Breast epithelium (tissue), 3 donors: ENCODE measurements at regions not wholly inside any gene's neighbourhood (a gene's known extent, or its start where the extent isn't known, plus 50 kb on each side); places are given as distances from the start of the nearest gene placed in this dataset.

Experiments
- CTCF ChIP-seq, 3 donors: fragments of 450-650 bp; IDR thresholded peaks; one replicate each; pipeline ENCODE4 v1.5.1; 2016 to 2017; ENCODE audit warnings: antibody characterized with exemption in 3 of 3, mild to moderate bottlenecking in 3 of 3, moderate library complexity in 3 of 3
- POLR2AphosphoS5 ChIP-seq, 3 donors: sonication (generic); formaldehyde crosslinking; IDR thresholded peaks; one replicate each; pipeline ENCODE4 v1.6.1; 2017; ENCODE audit warnings: antibody characterized with exemption in 3 of 3

GRCh38 chr5:123756318-123756665 lies 244.3 kb downstream of the CSNK1G3 start:
- TF ChIP-seq CTCF (IDR thresholded peaks at IDR 0.05) (no peak), POLR2AphosphoS5 (IDR thresholded peaks at IDR 0.05) (no peak)
